SU-DHL-6 (cell line): ENCODE measurements at regions not wholly inside any gene's neighbourhood (a gene's known extent, or its start where the extent isn't known, plus 50 kb on each side); places are given as distances from the start of the nearest gene placed in this dataset.

Experiments
- H2AFZ ChIP-seq: fragments of 200-600 bp; sonication (generic); 2 replicates; pipeline ENCODE4 v1.6.1; 2014; ENCODE audit warnings: low read depth, mild to moderate bottlenecking, moderate library complexity, mixed read lengths, antibody characterized with exemption, low read length; ENCODE audit not compliant: severe bottlenecking
- H3F3A ChIP-seq: fragments of 200-600 bp; shearing (Covaris generic); 2 replicates; pipeline ENCODE4 v1.6.0; 2016; ENCODE audit warnings: antibody characterized with exemption, mild to moderate bottlenecking; ENCODE audit not compliant: insufficient read depth
- H3K27ac ChIP-seq: fragments of 200-600 bp; sonication (generic); 2 replicates; pipeline ENCODE4 v1.5.1; 2016; ENCODE audit warnings: low read depth, mild to moderate bottlenecking, low read length, moderate library complexity, mixed read lengths
- H3K27me3 ChIP-seq: fragments of 200-600 bp; sonication (generic), shearing (Covaris generic); 2 replicates; pipeline ENCODE4 v1.6.0; 2014; ENCODE audit warnings: mild to moderate bottlenecking, low read length
- H3K36me3 ChIP-seq: fragments of 200-600 bp; sonication (generic); 2 replicates; pipeline ENCODE4 v1.6.1; 2014; ENCODE audit warnings: mild to moderate bottlenecking, low read length, mixed read lengths
- H3K4me2 ChIP-seq: fragments of 300-600, 200-600 bp; shearing (Covaris generic), sonication (generic); 2 replicates; pipeline ENCODE4 v1.6.0; 2014; ENCODE audit warnings: low read length, low read depth, mild to moderate bottlenecking; ENCODE audit not compliant: poor library complexity, severe bottlenecking
- H3K4me3 ChIP-seq: fragments of 200-600 bp; sonication (generic); 2 replicates; pipeline ENCODE4 v1.5.1; 2014; ENCODE audit warnings: antibody characterized with exemption, low read length, mild to moderate bottlenecking, mixed read lengths; ENCODE audit not compliant: insufficient read depth, poor library complexity, severe bottlenecking
- H3K79me2 ChIP-seq: fragments of 200-600 bp; sonication (generic); 2 replicates; pipeline ENCODE4 v1.6.1; 2014; ENCODE audit warnings: mild to moderate bottlenecking, low read length, moderate library complexity; ENCODE audit not compliant: insufficient read depth
- H3K9ac ChIP-seq: fragments of 200-600 bp; sonication (generic); 2 replicates; pipeline ENCODE4 v1.7.0; 2014; ENCODE audit warnings: mild to moderate bottlenecking, low read length
- H3K9me2 ChIP-seq: fragments of 200-600 bp; sonication (generic); replicated peaks from 2 replicates; pipeline ENCODE4 v1.6.1; 2014; ENCODE audit warnings: low read length; ENCODE audit not compliant: insufficient read depth
- H3K9me3 ChIP-seq: fragments of 200-600 bp; sonication (generic); 2 replicates; pipeline ENCODE4 v1.6.1; 2014; ENCODE audit warnings: low read length, mixed read lengths; ENCODE audit not compliant: insufficient read depth
- H4K20me1 ChIP-seq: fragments of 200-600 bp; sonication (generic); 2 replicates; pipeline ENCODE4 v1.6.1; 2014; ENCODE audit warnings: low read depth, mild to moderate bottlenecking, antibody characterized with exemption, low read length, moderate library complexity, mixed read lengths
- EZH2phosphoT487 ChIP-seq: fragments of 200-600 bp; sonication (generic), shearing (Covaris generic); conservative IDR thresholded peaks from 2 replicates; pipeline ENCODE4 v1.6.1; 2018; ENCODE audit warnings: mild to moderate bottlenecking, antibody characterized with exemption, low read length, moderate library complexity, mixed read lengths
- TF ChIP-seq, protein P1 (sequence below): fragments of 200-600 bp; sonication (generic); IDR thresholded peaks from one replicate; pipeline ENCODE4 v1.5.1; 2017; ENCODE audit warnings: antibody characterized with exemption, mild to moderate bottlenecking, low read length, moderate library complexity; ENCODE audit not compliant: insufficient read depth, poor library complexity, severe bottlenecking

DNA sequence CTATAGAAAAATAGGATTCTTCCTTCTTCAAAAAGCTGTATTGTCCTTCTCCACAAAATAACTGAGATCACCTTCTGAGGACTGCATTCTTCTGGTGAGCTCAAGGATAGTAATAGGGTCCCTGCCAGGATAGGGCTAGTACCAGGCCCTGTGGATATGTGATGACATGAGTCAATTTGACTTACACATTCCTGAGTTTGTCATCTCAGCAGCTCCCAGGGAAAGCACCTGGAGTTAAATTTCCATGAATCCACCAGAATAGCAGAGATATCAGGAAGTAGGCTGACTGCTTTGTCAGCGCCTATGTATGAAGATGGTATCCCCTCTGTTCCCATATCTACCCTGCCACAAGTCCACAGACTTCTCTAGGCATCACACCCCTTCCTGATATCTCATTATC, 225.8 kb downstream of the PMP22 start:
- TF ChIP-seq, protein P1, sequence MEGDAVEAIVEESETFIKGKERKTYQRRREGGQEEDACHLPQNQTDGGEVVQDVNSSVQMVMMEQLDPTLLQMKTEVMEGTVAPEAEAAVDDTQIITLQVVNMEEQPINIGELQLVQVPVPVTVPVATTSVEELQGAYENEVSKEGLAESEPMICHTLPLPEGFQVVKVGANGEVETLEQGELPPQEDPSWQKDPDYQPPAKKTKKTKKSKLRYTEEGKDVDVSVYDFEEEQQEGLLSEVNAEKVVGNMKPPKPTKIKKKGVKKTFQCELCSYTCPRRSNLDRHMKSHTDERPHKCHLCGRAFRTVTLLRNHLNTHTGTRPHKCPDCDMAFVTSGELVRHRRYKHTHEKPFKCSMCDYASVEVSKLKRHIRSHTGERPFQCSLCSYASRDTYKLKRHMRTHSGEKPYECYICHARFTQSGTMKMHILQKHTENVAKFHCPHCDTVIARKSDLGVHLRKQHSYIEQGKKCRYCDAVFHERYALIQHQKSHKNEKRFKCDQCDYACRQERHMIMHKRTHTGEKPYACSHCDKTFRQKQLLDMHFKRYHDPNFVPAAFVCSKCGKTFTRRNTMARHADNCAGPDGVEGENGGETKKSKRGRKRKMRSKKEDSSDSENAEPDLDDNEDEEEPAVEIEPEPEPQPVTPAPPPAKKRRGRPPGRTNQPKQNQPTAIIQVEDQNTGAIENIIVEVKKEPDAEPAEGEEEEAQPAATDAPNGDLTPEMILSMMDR, result no peak
- no peak for TF ChIP-seq EZH2phosphoT487
- H3K4me3 ChIP-seq, result no peak overlapping the region
- no peaks in the 10 kb centered on the region for H3K79me2 ChIP-seq
- no peaks in the 10 kb centered on the region for H3F3A ChIP-seq
- H3K36me3 ChIP-seq, result no peaks in the 10 kb centered on the region
- H4K20me1 ChIP-seq, result no peaks in the 10 kb centered on the region
- no peaks in the 10 kb centered on the region for H3K27me3 ChIP-seq
- no peaks in the 10 kb centered on the region for H3K9me3 ChIP-seq
- no peak overlapping the region for H2AFZ ChIP-seq
- H3K27ac ChIP-seq, result no peak overlapping the region
- no peak overlapping the region for H3K4me2 ChIP-seq
- no peak overlapping the region for H3K9ac ChIP-seq
- H3K9me2 ChIP-seq, result no peaks in the 10 kb centered on the region

DNA sequence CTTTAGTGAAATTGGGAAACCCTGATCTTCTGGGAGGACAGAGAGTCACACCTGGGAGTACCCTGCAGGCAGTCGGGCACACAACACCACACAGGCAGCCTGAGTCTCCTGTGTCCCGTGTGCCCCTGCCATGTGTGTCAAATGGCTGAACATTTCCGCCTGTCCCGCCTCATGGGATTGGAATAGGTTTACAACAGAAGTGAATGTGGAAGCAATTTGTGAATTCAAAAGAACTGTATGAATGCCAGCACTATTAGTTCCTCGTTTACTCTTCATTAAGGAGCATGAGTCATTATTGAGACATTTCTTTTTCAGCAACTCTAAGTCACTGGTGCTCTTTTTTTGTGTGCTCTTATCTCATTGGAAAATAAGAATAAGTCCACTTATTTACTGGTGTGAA, 226.5 kb downstream of the PMP22 start:
- Histone ChIP-seq H3K4me2 (no peak overlapping the region), H3K9me2 (no peaks in the 10 kb centered on the region), H3K79me2 (no peaks in the 10 kb centered on the region), H4K20me1 (no peaks in the 10 kb centered on the region), H2AFZ (no peak overlapping the region), H3F3A (no peaks in the 10 kb centered on the region), H3K36me3 (no peaks in the 10 kb centered on the region), H3K9ac (no peak overlapping the region), H3K27me3 (no peaks in the 10 kb centered on the region), H3K9me3 (no peaks in the 10 kb centered on the region), H3K4me3 (no peak overlapping the region), H3K27ac (no peak overlapping the region)
- TF ChIP-seq, protein P1, result no peak
- no peak for TF ChIP-seq EZH2phosphoT487

DNA sequence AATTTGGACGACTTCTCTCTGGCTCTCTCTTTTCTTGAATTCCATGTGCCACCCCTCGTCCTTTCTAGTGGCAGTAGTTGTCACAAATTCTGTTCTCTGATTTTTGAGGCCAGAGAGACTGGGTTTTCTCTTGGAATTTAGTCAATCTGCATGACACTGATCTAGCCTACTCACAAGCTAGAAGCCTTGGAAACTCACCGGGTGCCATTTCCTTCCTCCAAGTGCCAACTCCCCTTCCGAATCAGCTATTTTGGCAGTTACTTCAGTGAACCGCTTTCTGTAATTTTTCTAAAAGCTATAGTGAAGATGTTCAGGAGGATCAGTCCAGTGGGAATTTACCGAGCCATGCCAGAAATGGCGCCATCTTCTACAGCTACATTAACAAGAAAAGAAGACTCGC, 228.9 kb downstream of the PMP22 start:
- H3K27me3 ChIP-seq, result no peaks in the 10 kb centered on the region
- H3K9me3 ChIP-seq, result no peaks in the 10 kb centered on the region
- H3K9ac ChIP-seq, result no peak overlapping the region
- H3K27ac ChIP-seq, result no peak overlapping the region
- H4K20me1 ChIP-seq, result no peaks in the 10 kb centered on the region
- H3K9me2 ChIP-seq, result no peaks in the 10 kb centered on the region
- H3K79me2 ChIP-seq, result no peaks in the 10 kb centered on the region
- no peaks in the 10 kb centered on the region for H3K36me3 ChIP-seq
- H3F3A ChIP-seq, result no peaks in the 10 kb centered on the region
- TF ChIP-seq EZH2phosphoT487, result no peak
- TF ChIP-seq, protein P1, result no peak
- H3K4me3 ChIP-seq, result no peak overlapping the region
- H3K4me2 ChIP-seq, result no peak overlapping the region
- no peak overlapping the region for H2AFZ ChIP-seq

DNA sequence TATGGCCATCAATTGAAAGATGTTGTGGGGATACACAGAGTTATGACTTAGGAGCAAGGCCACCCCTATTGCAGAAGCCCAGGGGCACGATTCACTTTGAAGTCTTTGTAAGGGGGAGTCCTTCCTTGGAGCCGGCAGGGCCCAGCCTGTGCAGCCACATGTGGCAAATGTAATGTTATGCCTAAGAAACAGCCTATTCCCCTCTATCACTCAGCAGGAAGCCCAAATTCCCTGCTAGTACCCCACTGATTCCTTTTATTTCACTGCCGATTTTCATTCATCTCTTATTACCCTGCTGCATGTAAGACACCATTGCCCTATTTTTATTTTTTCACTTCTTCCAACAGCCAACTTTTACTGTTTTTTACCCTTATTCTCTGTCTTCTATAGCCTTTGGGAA, 233.2 kb downstream of the PMP22 start:
- Histone ChIP-seq H2AFZ (no peak overlapping the region), H3F3A (no peaks in the 10 kb centered on the region), H3K9ac (no peak overlapping the region), H3K27ac (no peak overlapping the region), H3K79me2 (no peaks in the 10 kb centered on the region), H4K20me1 (no peaks in the 10 kb centered on the region), H3K27me3 (no peaks in the 10 kb centered on the region), H3K36me3 (no peaks in the 10 kb centered on the region), H3K4me3 (no peak overlapping the region), H3K9me2 (no peaks in the 10 kb centered on the region), H3K4me2 (no peak overlapping the region), H3K9me3 (no peaks in the 10 kb centered on the region)
- TF ChIP-seq EZH2phosphoT487, result no peak
- TF ChIP-seq, protein P1, result no peak
